ENCODE measurements at regions not wholly inside any gene's neighbourhood (a gene's known extent, or its start where the extent isn't known, plus 50 kb on each side); places are given as distances from the start of the nearest gene placed in this dataset.

GRCh38 chr5:135100431-135100830 is 66.4 kb upstream of the PITX1 start:
- TF ChIP-seq CTCF (IDR thresholded peaks at IDR 0.05 in 4 of 5, conservative IDR thresholded peaks at IDR 0.05 in 1 of 5), result no peak
- no peak for TF ChIP-seq POLR2A (IDR thresholded peaks at IDR 0.05)
